NCI-H2171 (cell line): ENCODE measurements at regions not wholly inside any gene's neighbourhood (a gene's known extent, or its start where the extent isn't known, plus 50 kb on each side); places are given as distances from the start of the nearest gene placed in this dataset.

Experiments
- DNase-seq: peaks from one replicate; lab custom pipeline; 2025; lab: John Stamatoyannopoulos, UW

DNA sequence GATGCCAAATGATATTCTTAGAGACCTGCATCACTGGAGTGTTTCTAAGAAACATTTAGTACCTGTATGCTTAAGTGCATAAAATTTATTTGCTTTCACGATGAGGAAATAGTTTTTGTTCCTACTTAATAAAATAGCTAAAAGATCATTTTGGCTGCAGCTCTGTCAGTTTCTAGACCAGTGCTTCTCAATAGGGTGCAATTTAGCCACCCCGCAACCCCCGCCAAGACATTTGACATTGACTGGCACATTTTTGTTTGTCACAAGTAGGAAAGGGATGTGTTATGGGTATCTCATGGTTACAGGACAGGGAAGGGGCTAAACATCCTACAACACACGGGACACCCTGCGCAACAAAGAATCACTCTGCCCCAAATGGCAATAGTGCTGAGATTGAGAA lies 335.7 kb upstream of the HSF2 start:
- no peak for DNase-seq

GRCh38 chr6:122066200-122066599 lies 333.3 kb upstream of the HSF2 start:
- no peak for DNase-seq

DNA sequence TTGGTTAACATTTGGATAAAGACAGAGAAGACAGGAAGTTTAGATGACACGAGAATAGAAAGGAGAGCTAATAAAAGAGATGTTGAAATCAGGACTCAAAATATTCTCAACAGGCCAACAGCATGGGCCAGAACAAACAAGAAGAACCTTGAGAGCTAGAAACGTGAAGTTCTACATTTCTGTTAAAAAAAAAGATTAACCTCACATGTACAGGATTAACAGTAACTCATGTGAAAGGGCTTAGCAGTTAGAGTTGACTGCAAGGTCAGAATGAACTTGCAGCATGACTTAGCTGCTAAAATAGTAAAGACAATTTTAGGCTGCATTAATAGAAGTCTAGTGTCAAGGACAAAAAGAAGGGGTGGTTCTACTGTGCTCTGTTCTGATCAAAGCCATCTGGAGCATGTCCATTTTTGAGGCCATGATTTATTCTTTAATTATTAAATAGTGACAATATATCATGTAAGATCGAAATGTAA lies 331.1 kb upstream of the HSF2 start:
- DNase-seq = no peak

- no peak for DNase-seq
Measured at GRCh38 chr6:122069932-122070331, 329.5 kb upstream of the HSF2 start.

GRCh38 chr6:122072014-122072647 lies 327.3 kb upstream of the HSF2 start:
- no peak for DNase-seq

DNA sequence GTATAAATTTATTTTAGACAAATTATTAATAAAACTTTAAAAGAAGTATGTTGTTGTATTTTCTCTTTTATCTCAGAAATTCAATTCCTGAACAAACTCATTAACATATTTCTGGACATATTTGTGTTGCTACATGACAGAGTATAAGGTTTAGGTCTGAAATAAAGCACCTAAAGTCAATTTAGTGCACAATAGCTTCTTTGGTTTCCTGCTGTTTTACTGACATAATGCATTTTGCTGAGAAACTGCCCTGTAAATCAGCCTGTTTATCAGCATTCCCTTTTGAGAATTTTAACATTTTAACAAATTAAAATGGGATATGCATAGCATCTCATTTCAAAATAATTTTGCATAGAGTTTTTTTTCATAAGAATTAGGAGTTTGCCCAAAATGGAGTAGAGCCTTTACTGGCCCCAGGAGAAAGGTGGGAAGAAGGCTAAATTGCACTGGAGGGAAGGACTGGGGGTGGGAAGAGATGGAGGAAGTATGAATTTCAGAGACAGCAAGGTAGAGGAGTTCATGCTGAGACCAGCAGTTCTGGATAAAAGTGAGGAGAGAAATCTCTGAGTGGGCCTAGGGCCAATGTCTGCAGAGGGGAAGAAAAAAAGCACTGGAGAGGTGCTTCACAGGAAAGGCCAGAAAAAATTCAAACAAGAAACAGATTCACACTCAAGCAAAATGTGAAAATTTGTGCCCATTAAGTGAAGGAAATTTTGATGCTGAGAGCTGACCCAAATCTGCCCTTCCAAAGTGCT lies 324.2 kb upstream of the HSF2 start:
- no peak for DNase-seq

DNA sequence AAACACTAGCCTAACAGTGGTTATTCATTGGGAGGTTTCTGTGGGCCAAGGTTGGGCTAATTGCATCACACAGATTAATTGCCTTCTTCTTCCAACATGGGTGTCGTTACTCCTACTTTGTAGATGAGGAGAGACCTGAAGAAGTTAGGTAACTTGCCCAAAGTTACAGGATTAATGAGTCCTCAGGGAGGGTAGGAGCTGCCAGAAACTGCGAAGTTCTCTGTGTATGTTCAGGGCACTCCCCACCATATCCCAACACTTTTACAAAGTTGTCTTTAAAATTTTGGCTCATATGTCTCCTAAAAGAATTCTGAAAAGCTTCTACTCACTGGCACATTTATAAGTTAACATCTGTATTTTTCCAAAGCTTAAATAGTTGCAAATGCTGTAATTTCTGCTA lies 323.5 kb upstream of the HSF2 start:
- DNase-seq = no peak

- DNase-seq = no peak
Measured at GRCh38 chr6:122077603-122078002, 321.8 kb upstream of the HSF2 start.

- DNase-seq = no peak
Measured at GRCh38 chr6:122078481-122078880, 321.0 kb upstream of the HSF2 start.

GRCh38 chr6:122079916-122080315 lies 319.5 kb upstream of the HSF2 start:
- no peak for DNase-seq

- DNase-seq = no peak
Measured at GRCh38 chr6:122081921-122082320, 317.5 kb upstream of the HSF2 start.

GRCh38 chr6:122082370-122082769 lies 317.1 kb upstream of the HSF2 start:
- DNase-seq = no peak

- no peak for DNase-seq
Measured at GRCh38 chr6:122092366-122092765, 307.1 kb upstream of the HSF2 start.

DNA sequence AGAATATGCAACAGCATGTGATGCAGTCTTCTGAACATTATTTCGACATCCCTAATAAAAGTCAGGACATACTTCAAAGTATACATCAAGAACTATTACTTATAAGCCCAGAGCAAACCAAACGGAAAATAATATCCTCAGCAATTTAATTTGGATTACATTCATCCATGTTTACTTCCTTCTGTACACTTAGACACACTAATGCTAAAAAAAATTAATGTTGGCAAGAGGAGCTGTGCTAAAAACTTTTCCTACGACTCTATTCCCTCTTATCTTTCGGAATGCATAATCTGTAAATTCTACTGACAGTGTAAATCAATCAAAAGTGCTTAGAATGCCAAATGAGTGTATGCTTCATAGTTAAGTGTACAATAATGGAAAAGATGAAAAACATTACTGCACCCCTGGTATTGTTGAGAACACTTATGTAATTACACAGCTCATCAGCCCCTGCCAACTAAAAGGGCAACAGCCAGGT lies 301.2 kb upstream of the HSF2 start:
- DNase-seq = no peak

GRCh38 chr6:122102026-122102425 lies 297.4 kb upstream of the HSF2 start:
- DNase-seq = no peak

DNA sequence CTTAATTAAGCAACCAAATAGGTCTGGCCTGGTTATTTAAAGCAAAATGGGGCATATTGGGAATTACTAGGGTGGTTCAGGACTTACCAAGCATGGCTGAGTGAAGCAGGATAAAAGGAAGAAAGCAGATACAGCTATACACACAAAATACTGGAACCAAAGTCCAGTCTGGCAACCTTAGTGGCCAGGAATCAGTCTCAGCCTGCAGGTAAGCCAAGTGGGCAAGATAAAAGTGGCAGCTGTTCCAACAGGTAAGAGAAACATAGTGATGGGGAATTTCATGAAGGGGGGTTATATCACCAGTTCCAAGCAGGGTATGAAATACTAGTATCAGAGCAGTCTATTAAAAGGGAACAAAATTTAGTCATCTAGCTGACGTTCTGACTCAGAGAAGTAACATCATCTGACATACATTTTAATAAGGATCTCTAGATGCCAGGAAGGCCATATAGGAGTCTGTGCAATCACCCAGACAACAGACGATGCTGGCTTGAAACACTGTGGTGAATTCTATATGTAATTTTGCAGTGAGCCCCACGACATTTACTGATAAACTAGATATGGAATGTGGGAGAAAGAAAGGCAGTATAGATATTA lies 292.1 kb upstream of the HSF2 start:
- DNase-seq = no peak

DNA sequence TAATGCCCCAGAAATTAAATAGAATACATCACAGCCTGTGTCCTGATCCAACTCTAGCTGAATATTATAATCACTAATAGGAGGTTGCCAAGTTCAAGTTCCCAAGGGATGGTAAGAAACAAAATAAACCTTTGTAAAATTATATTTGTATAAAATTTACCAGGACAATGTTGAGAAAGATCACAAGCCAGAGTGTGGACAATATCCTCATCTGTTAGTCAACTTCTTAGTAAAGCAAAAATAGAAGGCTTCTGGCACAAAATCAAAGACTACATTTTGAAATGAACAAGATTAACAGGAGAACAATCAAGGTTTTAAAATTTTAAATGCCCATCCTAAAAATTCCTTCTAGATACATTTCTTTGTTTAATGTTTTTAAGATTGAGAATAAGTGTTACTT lies 290.4 kb upstream of the HSF2 start:
- no peak for DNase-seq

- DNase-seq = no peak
Measured at GRCh38 chr6:122114717-122115116, 284.7 kb upstream of the HSF2 start.

DNA sequence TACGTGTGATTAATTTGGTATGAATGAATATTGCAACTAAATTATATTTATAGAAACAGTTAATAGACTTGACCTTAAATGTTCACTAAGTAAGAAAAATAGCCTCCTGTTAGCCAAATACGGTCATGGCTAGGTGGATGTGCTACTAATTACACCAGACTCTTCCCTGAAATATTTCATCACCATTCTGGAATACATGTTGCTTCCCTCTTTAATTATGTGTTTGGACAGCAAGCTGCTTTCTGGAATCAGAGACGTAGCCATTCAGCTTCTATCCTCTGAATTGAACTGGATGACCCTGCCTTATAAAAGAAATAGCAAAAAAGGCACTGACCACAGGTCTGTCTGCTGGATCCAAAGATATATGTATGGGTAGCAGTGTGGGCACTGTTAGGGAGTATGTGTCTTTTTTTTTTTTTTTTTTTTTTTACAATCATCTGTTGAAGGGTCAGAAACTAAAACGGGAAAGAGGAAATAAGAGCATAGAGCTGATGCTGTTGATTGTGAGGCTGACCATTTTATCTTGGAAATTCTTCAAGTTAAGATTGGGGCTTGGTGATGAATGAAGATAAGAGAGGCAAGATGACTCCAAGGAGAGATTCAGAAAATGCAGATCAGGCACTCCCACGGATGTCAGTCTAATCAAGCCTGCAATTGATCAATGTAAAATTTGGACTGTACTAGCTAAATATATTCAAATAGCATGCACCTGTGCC lies 283.2 kb upstream of the HSF2 start:
- no peak for DNase-seq

- no peak for DNase-seq
Measured at GRCh38 chr6:122116835-122117627, 282.4 kb upstream of the HSF2 start.

- DNase-seq = no peak
Measured at GRCh38 chr6:122118945-122119506, 280.4 kb upstream of the HSF2 start.
